HG03196 (cell line): ENCODE measurements at regions not wholly inside any gene's neighbourhood (a gene's known extent, or its start where the extent isn't known, plus 50 kb on each side); places are given as distances from the start of the nearest gene placed in this dataset.

Experiments
- ATAC-seq: cut with Tn5 transposase; IDR thresholded peaks from one replicate; pipeline ENCODE4 v1.9.1; 2021; ENCODE audit not compliant: unreplicated experiment

GRCh38 chr13:85742355-85742754 lies 56.9 kb downstream of the SLITRK6 start:
- ATAC-seq: no peak

DNA sequence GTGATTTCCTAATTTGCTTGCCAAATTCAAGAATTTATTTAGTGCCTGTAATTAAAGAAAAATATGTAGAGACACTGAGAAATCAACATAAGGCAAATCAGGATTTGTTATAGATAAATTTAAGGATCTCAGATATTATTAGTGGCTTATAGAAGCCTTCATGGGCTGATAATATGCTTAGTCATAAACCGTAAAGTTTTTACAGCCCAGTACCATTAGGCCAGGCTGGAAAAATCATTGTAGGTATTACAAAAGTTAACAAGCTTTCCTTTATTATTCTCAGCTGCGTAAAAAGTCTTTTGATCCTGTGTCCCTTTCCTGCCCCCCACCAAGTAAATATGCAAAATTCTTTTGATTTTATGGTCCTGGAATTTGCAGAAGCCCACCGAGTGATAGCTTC lies 58.2 kb downstream of the SLITRK6 start:
- ATAC-seq: no peak

DNA sequence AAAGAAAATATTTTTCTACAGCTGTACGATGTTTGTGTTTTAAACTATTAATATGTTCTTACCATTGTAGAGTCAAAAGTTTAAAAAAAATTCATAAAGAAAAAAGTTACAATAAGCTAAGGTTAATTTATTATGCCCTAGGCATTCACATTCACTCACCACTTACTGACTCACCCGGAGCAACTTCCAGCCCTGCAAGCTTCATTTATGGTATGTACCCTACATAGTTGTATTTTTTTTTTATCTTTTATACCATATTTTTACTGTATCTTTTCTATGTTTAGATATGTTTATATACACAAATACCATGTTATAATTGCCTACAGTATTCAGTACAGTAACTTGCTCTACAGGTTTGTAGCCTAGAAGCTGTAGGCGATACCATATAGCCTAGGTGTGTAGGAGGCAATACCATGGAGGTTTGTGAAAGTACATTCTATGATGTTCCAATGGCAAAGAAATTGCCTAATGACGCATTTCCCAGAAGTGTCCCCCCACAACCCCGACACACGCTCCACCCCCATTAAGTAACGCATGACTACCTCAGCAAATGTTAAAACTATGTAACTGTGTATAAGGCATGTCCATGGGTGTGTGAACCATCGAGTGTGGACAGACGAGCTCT lies 60.4 kb downstream of the SLITRK6 start:
- no peak for ATAC-seq

GRCh38 chr13:85737952-85738351 lies 61.3 kb downstream of the SLITRK6 start:
- no peak for ATAC-seq

DNA sequence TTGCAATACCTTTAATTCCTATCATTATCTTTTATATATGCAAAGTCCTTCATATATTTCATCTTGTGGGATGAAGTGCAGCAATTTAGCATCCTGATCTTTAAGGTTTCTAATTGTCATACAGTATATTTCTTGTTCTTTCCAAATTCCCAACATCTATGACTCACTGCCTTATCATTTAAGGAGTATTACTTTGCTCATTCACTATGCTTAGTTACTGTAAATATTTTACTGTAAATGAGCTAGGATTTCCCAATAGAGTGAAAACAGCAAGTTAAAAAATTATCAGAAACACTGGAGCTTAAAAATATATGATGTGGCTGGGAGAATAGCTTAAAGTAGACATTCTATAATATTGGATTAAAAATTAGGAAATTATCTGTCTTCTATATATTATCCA lies 69.9 kb downstream of the SLITRK6 start:
- no peak for ATAC-seq

- ATAC-seq: no peak
Measured at GRCh38 chr13:85728811-85729210, 70.4 kb downstream of the SLITRK6 start.

DNA sequence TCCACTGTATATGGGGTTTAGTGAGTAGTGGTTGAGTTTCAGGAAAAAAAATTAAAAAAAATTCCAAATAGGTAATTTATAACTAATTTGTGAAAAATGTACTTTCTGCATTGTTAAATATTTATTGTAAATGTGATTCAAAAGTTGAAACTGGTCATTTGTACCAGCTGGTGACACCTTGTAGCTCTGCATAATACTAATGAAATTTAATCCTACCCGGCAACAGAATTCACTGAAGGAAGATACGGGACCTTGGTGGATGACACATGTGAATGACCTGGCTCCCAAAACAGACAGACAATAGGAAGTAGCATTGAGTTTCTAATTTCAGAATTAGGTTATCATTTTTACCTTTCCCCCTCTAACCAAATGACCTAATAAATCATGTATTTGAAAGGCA lies 73.8 kb downstream of the SLITRK6 start:
- ATAC-seq: no peak

GRCh38 chr13:85724546-85725432 lies 74.4 kb downstream of the SLITRK6 start:
- ATAC-seq: no peak

- no peak for ATAC-seq
Measured at GRCh38 chr13:85719749-85720148, 79.5 kb downstream of the SLITRK6 start.

DNA sequence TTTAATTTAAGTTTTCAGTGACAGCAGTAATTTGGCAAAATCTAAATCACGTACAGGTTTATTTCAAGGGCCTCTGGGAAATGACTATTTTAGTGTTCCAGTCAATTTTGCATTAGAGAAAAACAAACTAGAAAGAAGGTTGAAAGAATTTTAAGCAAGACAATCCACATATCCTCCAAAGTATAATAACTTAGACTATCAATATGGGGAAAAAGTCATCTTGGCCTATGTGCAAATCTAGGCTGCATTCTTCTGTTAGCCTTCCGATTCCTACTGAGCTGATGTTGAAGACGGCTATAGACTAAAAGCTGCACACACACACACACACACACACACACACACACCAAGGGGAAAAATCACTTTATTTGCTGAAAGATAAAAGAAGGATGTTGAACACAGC lies 81.3 kb downstream of the SLITRK6 start:
- no peak for ATAC-seq

- no peak for ATAC-seq
Measured at GRCh38 chr13:85710545-85710944, 88.7 kb downstream of the SLITRK6 start.

- no peak for ATAC-seq
Measured at GRCh38 chr13:85709721-85710120, 89.5 kb downstream of the SLITRK6 start.

- no peak for ATAC-seq
Measured at GRCh38 chr13:85709072-85709471, 90.1 kb downstream of the SLITRK6 start.

- no peak for ATAC-seq
Measured at GRCh38 chr13:85700906-85701305, 98.3 kb downstream of the SLITRK6 start.

DNA sequence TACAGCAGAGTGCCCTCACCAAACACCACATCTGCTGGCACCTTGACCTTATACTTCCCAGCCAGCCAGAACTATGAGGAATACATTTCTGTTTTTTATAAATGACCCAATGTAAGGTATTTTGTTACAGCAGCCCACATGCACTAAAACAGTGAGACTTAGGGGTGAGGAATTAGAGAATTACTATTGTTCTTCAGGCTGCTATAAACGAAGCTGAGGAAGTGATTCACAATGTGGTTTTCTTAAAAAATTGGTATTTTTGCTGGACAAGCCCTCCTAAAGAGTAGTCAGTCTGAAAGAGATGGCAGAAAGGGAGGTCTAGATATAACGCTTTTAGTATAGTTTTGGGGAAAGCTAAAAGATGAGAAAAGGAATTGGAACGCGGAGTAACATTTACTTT lies 101.0 kb downstream of the SLITRK6 start:
- ATAC-seq: no peak

- no peak for ATAC-seq
Measured at GRCh38 chr13:85694992-85695391, 104.2 kb downstream of the SLITRK6 start.

GRCh38 chr13:85693889-85694511 lies 105.2 kb downstream of the SLITRK6 start:
- ATAC-seq: no peak

DNA sequence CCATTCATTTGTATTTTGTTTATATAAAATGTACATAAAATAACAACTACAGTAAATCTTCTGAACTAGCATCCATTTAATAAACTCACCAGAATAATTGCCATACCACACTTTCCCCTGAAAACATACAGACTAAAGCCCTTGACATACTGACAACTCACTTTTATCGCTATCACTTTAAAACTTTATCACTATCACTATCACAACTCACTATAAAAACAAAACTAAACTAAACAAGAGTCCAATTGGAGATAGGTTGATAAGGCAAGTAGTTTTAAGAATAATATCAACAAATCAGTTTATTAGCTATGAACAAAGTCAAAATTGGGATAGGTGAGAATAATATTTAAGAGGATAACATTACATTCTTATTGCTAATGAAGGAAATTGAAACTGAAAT lies 108.9 kb downstream of the SLITRK6 start:
- no peak for ATAC-seq

DNA sequence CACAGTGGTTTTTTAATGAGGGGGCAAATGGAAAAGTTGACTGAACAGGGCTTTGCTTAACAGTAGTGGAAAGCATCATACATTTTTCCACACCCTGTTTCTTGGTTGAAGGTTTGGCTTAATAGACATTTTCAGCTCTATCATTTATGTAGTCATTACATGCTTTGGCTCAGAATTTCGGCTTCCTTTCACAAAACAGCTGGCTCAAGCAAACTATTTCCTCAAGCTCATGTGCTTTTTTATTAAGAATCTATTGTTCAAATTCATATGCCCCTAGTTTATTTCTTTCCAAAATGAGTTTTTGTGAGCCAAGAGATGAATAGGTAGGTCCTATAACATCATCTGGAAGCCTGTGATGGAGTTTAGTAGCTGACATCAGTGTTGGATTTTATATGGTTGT lies 113.8 kb downstream of the SLITRK6 start:
- no peak for ATAC-seq

DNA sequence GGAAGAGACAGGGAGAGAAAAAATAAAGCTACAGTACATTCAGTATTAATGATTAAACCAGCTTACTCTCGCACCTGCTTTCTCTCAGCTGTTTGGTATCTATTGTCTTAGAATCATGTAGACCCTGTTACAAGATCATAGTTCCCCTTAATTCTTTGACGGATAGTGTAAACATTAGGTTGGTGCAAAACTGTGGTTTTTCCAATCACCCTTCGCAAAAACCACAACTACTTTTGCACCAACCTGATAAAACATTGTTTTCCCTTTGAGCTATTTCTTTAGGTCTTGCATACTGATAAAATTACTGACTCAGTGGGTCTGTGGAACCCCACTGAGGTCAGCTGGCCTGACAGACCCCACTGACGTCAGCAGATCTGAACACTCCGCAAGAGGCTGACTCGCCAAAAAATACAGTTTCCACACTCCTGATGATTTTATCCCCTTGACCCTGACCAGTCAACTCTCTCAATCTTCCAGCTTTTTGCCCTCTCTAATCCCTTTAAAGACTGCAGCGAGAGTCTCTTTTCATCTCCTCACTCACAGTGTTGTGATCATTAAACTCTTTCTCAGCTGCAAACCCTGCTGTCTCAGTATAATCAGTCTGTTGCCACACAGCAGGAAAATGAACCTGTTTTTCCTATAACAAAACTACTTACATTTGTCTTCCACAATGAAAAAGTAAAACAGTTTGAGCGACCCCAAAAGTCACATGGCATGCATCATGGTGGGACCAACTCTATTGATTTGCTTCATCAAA lies 123.9 kb downstream of the SLITRK6 start:
- ATAC-seq: no peak

GRCh38 chr13:85671336-85671735 lies 127.9 kb downstream of the SLITRK6 start:
- ATAC-seq: no peak
